Activated CD8-positive, alpha-beta memory T cell treated with anti-CD3 and anti-CD28 coated beads for 36 hours (primary cell): ENCODE measurements at regions not wholly inside any gene's neighbourhood (a gene's known extent, or its start where the extent isn't known, plus 50 kb on each side); places are given as distances from the start of the nearest gene placed in this dataset.
"Not testable (repeated sequence)": the region's sequence is repeated elsewhere in the genome, so short reads cannot be mapped to it uniquely, and the experiment has no call there.

Source experiments
- CTCF ChIA-PET: fragments of 350-600 bp; sonication (Branson Sonifier 250); formaldehyde crosslinking; loops from one replicate; lab custom pipeline; 2021; ENCODE audit warnings: antibody characterized with exemption; lab: Charles Lee
- POLR2A ChIA-PET: fragments of 350-600 bp; sonication (Branson Sonifier 250); formaldehyde crosslinking; loops from one replicate; lab custom pipeline; 2021; ENCODE audit warnings: antibody characterized with exemption; lab: Charles Lee

- POLR2A ChIA-PET: no interaction called here
These were observed 364.4 kb upstream of the CHST9 start for GRCh38 chr18:27549335-27550039.

GRCh38 chr18:27546991-27547390, 361.9 kb upstream of the CHST9 start:
- POLR2A ChIA-PET: no interaction called here
- CTCF ChIA-PET: no interaction called here

More at GRCh38 chr18:27549335-27550039, 364.4 kb upstream of the CHST9 start:
- CTCF ChIA-PET: no interaction called here

GRCh38 chr18:27544206-27544605, 359.1 kb upstream of the CHST9 start:
- CTCF ChIA-PET: no interaction called here
- POLR2A ChIA-PET: no interaction called here

- ChIA-PET CTCF (no interaction called here), POLR2A (no interaction called here)
These were observed 356.2 kb upstream of the CHST9 start for GRCh38 chr18:27541293-27541692.

GRCh38 chr18:27540111-27540510, 355.0 kb upstream of the CHST9 start:
- CTCF ChIA-PET: no interaction called here

GRCh38 chr18:27528925-27529521, 343.9 kb upstream of the CHST9 start:
- CTCF ChIA-PET: no interaction called here
- POLR2A ChIA-PET: no interaction called here

More at GRCh38 chr18:27540111-27540510, 355.0 kb upstream of the CHST9 start:
- POLR2A ChIA-PET: no interaction called here

- ChIA-PET CTCF (no interaction called here), POLR2A (no interaction called here)
These were observed 342.7 kb upstream of the CHST9 start for GRCh38 chr18:27527856-27528255.

GRCh38 chr18:27520401-27520800, 335.3 kb upstream of the CHST9 start:
- POLR2A ChIA-PET: no interaction called here

GRCh38 chr18:27510036-27510633, 325.0 kb upstream of the CHST9 start:
- POLR2A ChIA-PET, CTCF ChIA-PET: not testable (repeated sequence)

More at GRCh38 chr18:27520401-27520800, 335.3 kb upstream of the CHST9 start:
- CTCF ChIA-PET: no interaction called here

- CTCF ChIA-PET: no interaction called here
- POLR2A ChIA-PET: no interaction called here
These were observed 316.6 kb upstream of the CHST9 start for GRCh38 chr18:27501671-27502070.

- POLR2A ChIA-PET: no interaction called here
- CTCF ChIA-PET: no interaction called here
These were observed 315.4 kb upstream of the CHST9 start for GRCh38 chr18:27500531-27500930.

GRCh38 chr18:27497246-27497645, 312.1 kb upstream of the CHST9 start:
- POLR2A ChIA-PET: no interaction called here
- CTCF ChIA-PET: no interaction called here

GRCh38 chr18:27493182-27493581, 308.1 kb upstream of the CHST9 start:
- POLR2A ChIA-PET: no interaction called here
- CTCF ChIA-PET: no interaction called here

- ChIA-PET CTCF (no interaction called here), POLR2A (no interaction called here)
These were observed 306.7 kb upstream of the CHST9 start for GRCh38 chr18:27491772-27492171.

GRCh38 chr18:27483276-27483675, 298.2 kb upstream of the CHST9 start:
- ChIA-PET POLR2A (no interaction called here), CTCF (no interaction called here)

- ChIA-PET CTCF (no interaction called here), POLR2A (no interaction called here)
These were observed 293.4 kb upstream of the CHST9 start for GRCh38 chr18:27478459-27478858.

- ChIA-PET POLR2A (no interaction called here), CTCF (interaction anchor here (0.5 kb wide), 1 partner anchor 853 kb away, joined by 3 read pairs; no protein-coding TSS in a partner anchor)
These were observed 288.2 kb upstream of the CHST9 start for GRCh38 chr18:27473318-27473717.

GRCh38 chr18:27467073-27467472, 282.0 kb upstream of the CHST9 start:
- ChIA-PET POLR2A (no interaction called here), CTCF (no interaction called here)

- ChIA-PET POLR2A (no interaction called here), CTCF (no interaction called here)
These were observed 276.8 kb upstream of the CHST9 start for GRCh38 chr18:27461957-27462356.

GRCh38 chr18:27449104-27449503, 264.0 kb upstream of the CHST9 start:
- POLR2A ChIA-PET: no interaction called here
- CTCF ChIA-PET: no interaction called here

GRCh38 chr18:27447930-27448329, 262.8 kb upstream of the CHST9 start:
- CTCF ChIA-PET: no interaction called here
- POLR2A ChIA-PET: no interaction called here
